Spleen (tissue), 11 donors: ENCODE measurements at regions not wholly inside any gene's neighbourhood (a gene's known extent, or its start where the extent isn't known, plus 50 kb on each side); places are given as distances from the start of the nearest gene placed in this dataset.

Experiments used
- DNase-seq: peaks from one replicate; pipeline ENCODE4 v3.0.0-alpha.2; 2020
- H3K27ac ChIP-seq, 8 donors: fragments of 200-600 bp; sonication (generic) in 7 of 8; 1 replicate in 4 of 8; 2 replicates in 4 of 8; pipeline versions ENCODE4 v1.5.0 to v1.8.0; 2016 to 2021; ENCODE audit warnings: inconsistent platforms in 4 of 8, mild to moderate bottlenecking in 4 of 8, moderate library complexity in 1 of 8
- H3K27me3 ChIP-seq, 7 donors: fragments of 200-600 bp; sonication (generic) in 6 of 7; replicated peaks in 1 of 7; 1 replicate in 4 of 7; 2 replicates in 3 of 7; pipeline versions ENCODE4 v1.5.0 to v1.8.0; 2016 to 2021; ENCODE audit warnings: inconsistent platforms in 3 of 7, mild to moderate bottlenecking in 1 of 7
- H3K36me3 ChIP-seq, 6 donors: fragments of 200-600 bp; sonication (generic) in 5 of 6; 1 replicate in 4 of 6; 2 replicates in 2 of 6; pipeline versions ENCODE4 v1.5.0 to v1.8.0; 2016 to 2021; ENCODE audit warnings: inconsistent platforms in 2 of 6
- H3K4me1 ChIP-seq, 6 donors: fragments of 200-600 bp; sonication (generic) in 5 of 6; 1 replicate in 3 of 6; 2 replicates in 3 of 6; pipeline versions ENCODE4 v1.5.0 to v1.8.0; 2016 to 2021; ENCODE audit warnings: inconsistent platforms in 3 of 6
- H3K4me3 ChIP-seq, 8 donors: fragments of 200-600 bp; sonication (generic) in 7 of 8; 1 replicate in 4 of 8; 2 replicates in 4 of 8; pipeline versions ENCODE4 v1.5.0 to v1.8.0; 2016 to 2021; ENCODE audit warnings: inconsistent platforms in 4 of 8, mild to moderate bottlenecking in 4 of 8, moderate library complexity in 2 of 8
- H3K9me3 ChIP-seq, 8 donors: fragments of 200-600 bp; sonication (generic) in 7 of 8; 1 replicate in 4 of 8; 2 replicates in 4 of 8; pipeline versions ENCODE4 v1.5.0 to v1.8.0; 2016 to 2021; ENCODE audit warnings: inconsistent platforms in 4 of 8
- POLR2A ChIP-seq, 3 donors: fragments of 450-650 bp; IDR thresholded peaks; one replicate each; pipeline ENCODE4 v1.5.1; 2017; ENCODE audit warnings: antibody characterized with exemption in 3 of 3, mild to moderate bottlenecking in 1 of 3
- POLR2AphosphoS5 ChIP-seq, 3 donors: sonication (generic); formaldehyde crosslinking; IDR thresholded peaks; one replicate each; pipeline ENCODE4 v1.5.1; 2017; ENCODE audit warnings: antibody characterized with exemption in 3 of 3
- WGBS, 5 donors: extraction: QIAGEN DNeasy Blood & Tissue Kit in 3 of 5; methylation state at CpG; one replicate each; pipeline versions ENCODE4 v1.1.5 to v1.1.7; 2013 to 2018; 5-methylcytosine and 5-hydroxymethylcytosine counted together
- intact Hi-C: fragments of 100-400 bp; cut with DNase I; formaldehyde crosslinking; loops from one replicate; pipeline ENCODE4 v1.15.0; 2023; ENCODE audit warnings: low total_unique reads
- TF ChIP-seq, protein P1 (sequence below), 11 experiments: fragments of 200-600 bp in 7 of 11; fragments of 450-650 bp in 4 of 11; sonication (generic) in 4 of 11; IDR thresholded peaks in 8 of 11; conservative IDR thresholded peaks in 3 of 11; 1 replicate in 7 of 11; 2 replicates in 4 of 11; pipeline versions ENCODE4 v1.4.0 to v1.8.0; 2016 to 2021; ENCODE audit warnings: antibody characterized with exemption in 11 of 11, inconsistent platforms in 4 of 11, mild to moderate bottlenecking in 1 of 11
- donor health status: healthy with polysubstance abuse.
- donor health status: DM: no; HTN: no; CAD: no; lungs with moderate emphysema.
- donor health status: DM: no; HTN: no; CAD: no.
- donor health status: Bipolar disorder and iron deficiency.
- donor health status: healthy.
- donor health status: DM: no; HTN: no; CAD: no.
- donor health status: DM: yes; HTN: yes; CAD: no.

DNA sequence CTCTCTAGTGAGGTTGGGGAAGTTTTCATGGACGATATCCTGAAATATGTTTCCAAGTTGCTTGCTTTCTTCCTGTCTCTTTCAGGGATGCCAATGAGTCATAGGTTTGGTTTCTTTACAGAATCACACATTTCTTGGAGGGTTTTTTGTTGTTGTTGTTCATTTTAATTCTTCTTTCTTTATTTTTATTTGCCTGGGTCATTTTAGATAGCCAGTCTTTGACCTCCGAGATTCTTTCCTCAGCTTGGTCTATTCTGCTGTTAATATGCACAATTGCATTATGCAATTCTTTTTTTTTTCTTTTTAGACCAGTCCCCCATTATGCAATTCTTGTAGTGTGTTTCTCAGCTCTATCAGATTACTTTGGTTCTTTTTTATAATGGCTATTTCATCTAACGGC lies 338.9 kb downstream of the AEBP2 start:
- Histone ChIP-seq H3K36me3 (no peaks in the 10 kb centered on the region), H3K27me3 (no peaks in the 10 kb centered on the region), H3K27ac (no peak overlapping the region), H3K4me3 (no peak overlapping the region), H3K4me1 (no peaks in the 10 kb centered on the region), H3K9me3 (peaks cover 0 to 4% (median 0%) of the 10 kb centered on the region in 8 donors)
- DNase-seq, result no peak
- whole genome bisulfite sequencing, 5 donors, result 30 to 76% (median 48%) methylated on average over 3 of the region's 3 CpGs
- no peak for TF ChIP-seq POLR2A (IDR thresholded peaks at IDR 0.05)
- TF ChIP-seq, protein P1, sequence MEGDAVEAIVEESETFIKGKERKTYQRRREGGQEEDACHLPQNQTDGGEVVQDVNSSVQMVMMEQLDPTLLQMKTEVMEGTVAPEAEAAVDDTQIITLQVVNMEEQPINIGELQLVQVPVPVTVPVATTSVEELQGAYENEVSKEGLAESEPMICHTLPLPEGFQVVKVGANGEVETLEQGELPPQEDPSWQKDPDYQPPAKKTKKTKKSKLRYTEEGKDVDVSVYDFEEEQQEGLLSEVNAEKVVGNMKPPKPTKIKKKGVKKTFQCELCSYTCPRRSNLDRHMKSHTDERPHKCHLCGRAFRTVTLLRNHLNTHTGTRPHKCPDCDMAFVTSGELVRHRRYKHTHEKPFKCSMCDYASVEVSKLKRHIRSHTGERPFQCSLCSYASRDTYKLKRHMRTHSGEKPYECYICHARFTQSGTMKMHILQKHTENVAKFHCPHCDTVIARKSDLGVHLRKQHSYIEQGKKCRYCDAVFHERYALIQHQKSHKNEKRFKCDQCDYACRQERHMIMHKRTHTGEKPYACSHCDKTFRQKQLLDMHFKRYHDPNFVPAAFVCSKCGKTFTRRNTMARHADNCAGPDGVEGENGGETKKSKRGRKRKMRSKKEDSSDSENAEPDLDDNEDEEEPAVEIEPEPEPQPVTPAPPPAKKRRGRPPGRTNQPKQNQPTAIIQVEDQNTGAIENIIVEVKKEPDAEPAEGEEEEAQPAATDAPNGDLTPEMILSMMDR (IDR thresholded peaks at IDR 0.05 in 8 of 11, conservative IDR thresholded peaks at IDR 0.05 in 3 of 11), result no peak
- TF ChIP-seq POLR2AphosphoS5 (IDR thresholded peaks at IDR 0.05), result no peak
- intact Hi-C loops, result no loop called here

DNA sequence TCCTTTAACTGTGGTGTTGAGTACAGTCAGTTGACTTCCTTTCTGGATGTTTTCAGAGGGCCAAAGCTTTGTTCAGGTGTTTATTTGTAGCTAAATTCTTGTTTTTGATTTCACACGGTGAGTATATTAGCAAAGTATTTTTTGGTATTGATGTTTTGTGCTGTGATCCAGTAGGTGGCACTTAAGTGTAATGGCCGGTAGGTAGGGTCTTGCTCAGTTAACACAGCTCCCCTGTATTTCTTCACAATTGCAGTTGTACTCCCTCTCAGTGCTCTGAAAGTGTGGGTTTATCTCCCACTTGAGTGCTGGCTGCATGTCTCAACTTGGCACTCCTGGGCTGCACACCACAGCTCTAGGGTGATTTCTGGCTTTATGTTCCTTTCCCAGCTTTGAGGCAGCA lies 339.5 kb downstream of the AEBP2 start:
- 49 to 83% (median 78%) methylated on average over 2 of the region's 2 CpGs for WGBS, 5 donors
- no peaks in the 10 kb centered on the region for H3K4me1 ChIP-seq
- H3K9me3 ChIP-seq, result peaks cover 0 to 4% (median 0%) of the 10 kb centered on the region in 8 donors
- no peak overlapping the region for H3K27ac ChIP-seq
- H3K27me3 ChIP-seq, result no peaks in the 10 kb centered on the region
- DNase-seq, result no peak
- no peak overlapping the region for H3K4me3 ChIP-seq
- intact Hi-C loops, result no loop called here
- TF ChIP-seq, protein P1 (IDR thresholded peaks at IDR 0.05 in 8 of 11, conservative IDR thresholded peaks at IDR 0.05 in 3 of 11), result no peak
- TF ChIP-seq POLR2A (IDR thresholded peaks at IDR 0.05) (no peak), POLR2AphosphoS5 (IDR thresholded peaks at IDR 0.05) (no peak)
- H3K36me3 ChIP-seq, result no peaks in the 10 kb centered on the region

DNA sequence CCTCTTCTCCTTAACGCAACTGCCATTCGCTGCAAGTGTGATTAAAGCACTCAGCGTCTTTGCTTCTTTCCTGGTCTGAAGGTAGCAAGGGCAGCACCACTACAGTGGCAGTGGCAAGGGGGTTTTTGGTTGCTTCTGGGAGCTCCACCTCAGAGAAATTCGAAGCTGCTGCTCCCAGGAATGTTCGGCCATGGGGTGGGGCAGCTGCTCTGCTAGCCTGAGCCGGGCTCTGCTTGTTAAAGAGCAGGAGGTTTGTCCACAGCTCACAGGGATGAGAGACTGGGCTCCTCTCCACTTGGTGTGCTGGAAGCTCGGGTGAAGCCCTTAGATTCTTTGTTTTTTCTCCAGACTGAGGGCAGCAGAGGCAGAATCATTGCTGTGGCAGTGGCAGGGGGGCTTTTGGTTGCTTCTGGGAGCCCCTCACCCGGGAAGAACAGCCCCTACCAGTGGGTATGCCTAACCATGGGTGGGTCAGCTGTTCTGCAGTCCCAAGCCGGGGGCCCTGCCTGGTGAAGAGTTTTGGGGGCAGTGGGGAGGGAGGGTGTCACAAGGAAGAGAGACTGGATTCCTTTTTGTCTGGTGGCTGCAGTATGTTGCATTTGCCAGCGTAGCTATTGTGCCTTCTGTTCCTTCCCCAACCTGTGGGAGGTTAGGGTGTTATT lies 340.2 kb downstream of the AEBP2 start:
- Histone ChIP-seq H3K4me1 (no peaks in the 10 kb centered on the region), H3K4me3 (no peak overlapping the region), H3K27me3 (no peaks in the 10 kb centered on the region), H3K9me3 (peaks cover 0 to 5% (median 0%) of the 10 kb centered on the region in 8 donors), H3K36me3 (no peaks in the 10 kb centered on the region), H3K27ac (no peak overlapping the region)
- intact Hi-C loops, result no loop called here
- TF ChIP-seq POLR2AphosphoS5 (IDR thresholded peaks at IDR 0.05) (no peak), POLR2A (IDR thresholded peaks at IDR 0.05) (no peak)
- TF ChIP-seq, protein P1 (IDR thresholded peaks at IDR 0.05 in 8 of 11, conservative IDR thresholded peaks at IDR 0.05 in 3 of 11), result no peak
- 56 to 79% (median 75%) methylated on average over 10 of the region's 10 CpGs for WGBS, 5 donors
- peak; percentile 61 for DNase-seq

DNA sequence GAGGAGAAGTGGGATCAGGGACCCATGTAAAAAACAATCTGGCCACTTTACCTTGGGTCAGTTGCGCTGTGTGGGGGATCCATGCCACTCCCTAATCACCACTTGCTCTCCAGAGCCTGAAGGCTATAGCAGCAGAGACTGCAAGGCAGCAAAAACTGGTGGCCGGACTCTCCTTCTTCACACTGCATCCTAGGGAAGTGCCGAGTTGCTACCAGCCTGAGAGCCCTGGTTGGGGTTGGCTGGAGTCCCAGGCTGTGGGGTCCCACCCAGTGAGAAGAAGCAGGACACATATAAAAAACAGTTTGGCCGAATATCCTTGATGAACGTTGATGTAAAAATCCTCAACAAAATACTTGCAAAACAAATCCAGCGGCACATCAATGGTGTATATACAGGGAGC lies 341.2 kb downstream of the AEBP2 start:
- Histone ChIP-seq H3K36me3 (no peaks in the 10 kb centered on the region), H3K4me3 (no peak overlapping the region), H3K27me3 (no peaks in the 10 kb centered on the region), H3K4me1 (no peaks in the 10 kb centered on the region), H3K27ac (no peak overlapping the region), H3K9me3 (peaks cover 0 to 5% (median 0%) of the 10 kb centered on the region in 8 donors)
- WGBS, 5 donors, result 75 to 86% (median 83%) methylated on average over 6 of the region's 6 CpGs
- TF ChIP-seq POLR2A (IDR thresholded peaks at IDR 0.05) (no peak), POLR2AphosphoS5 (IDR thresholded peaks at IDR 0.05) (no peak)
- TF ChIP-seq, protein P1 (IDR thresholded peaks at IDR 0.05 in 8 of 11, conservative IDR thresholded peaks at IDR 0.05 in 3 of 11), result no peak
- intact Hi-C loops, result no loop called here
- DNase-seq, result no peak
